ENCODE measurements at regions not wholly inside any gene's neighbourhood (a gene's known extent, or its start where the extent isn't known, plus 50 kb on each side); places are given as distances from the start of the nearest gene placed in this dataset.

- H3K4ac ChIP-seq (ENCODE audit: low read depth, low read length): no peak overlapping the region
- no peak overlapping the region for H4K91ac ChIP-seq (ENCODE audit: insufficient read length, low read depth, low read length)
- DNase-seq: peak; percentile 70
- no peak overlapping the region for H2AFZ ChIP-seq (ENCODE audit: low read length)
- no peak overlapping the region for H3K23ac ChIP-seq (ENCODE audit: insufficient read length, low read depth, low read length)
- H3K4me2 ChIP-seq (ENCODE audit: insufficient read depth, insufficient read length, low read length): no peak overlapping the region
- H4K5ac ChIP-seq (ENCODE audit: insufficient read length, low read depth, low read length): no peak overlapping the region
- Mint-ChIP-seq H3K36me3 (ENCODE audit: insufficient read depth in 1 of 3, low read depth in 3 of 3) (no peaks in the 10 kb centered on the region), H3K27ac (no peak overlapping the region), H3K4me3 (no peak overlapping the region), H3K9me3 (no peaks in the 10 kb centered on the region), H3K27me3 (ENCODE audit: low read depth) (no peaks in the 10 kb centered on the region; the same call in 1 of the 2 replicates), H3K4me1 (peaks cover 3 to 4% of the 10 kb centered on the region in 2 experiments)
- no peak overlapping the region for H2BK5ac ChIP-seq (ENCODE audit: insufficient read length, low read length)
- no peak overlapping the region for H4K8ac ChIP-seq (replicated peaks; ENCODE audit: insufficient read length, low read depth, low read length)
- no peaks in the 10 kb centered on the region for H3K9me3 ChIP-seq (ENCODE audit: control insufficient read depth, low read depth, low read length)
- no peak overlapping the region for H2AK5ac ChIP-seq (ENCODE audit: insufficient read length, low read length)
- H3K23me2 ChIP-seq (ENCODE audit: insufficient read length, low read depth, low read length, poor library complexity, severe bottlenecking): no peaks in the 10 kb centered on the region
- no peak overlapping the region for H3K18ac ChIP-seq (ENCODE audit: insufficient read length, low read depth, low read length)
- H4K20me1 ChIP-seq (ENCODE audit: control insufficient read depth, insufficient read depth, insufficient read length): no peaks in the 10 kb centered on the region
- no peaks in the 10 kb centered on the region for H3K27me3 ChIP-seq (ENCODE audit: insufficient read depth, low read length)
- no peak overlapping the region for H3K14ac ChIP-seq (ENCODE audit: insufficient read depth, low read length)
- no peaks in the 10 kb centered on the region for H3K79me1 ChIP-seq (ENCODE audit: insufficient read depth, low read depth, low read length, poor library complexity, severe bottlenecking)
- TF ChIP-seq, protein P1, sequence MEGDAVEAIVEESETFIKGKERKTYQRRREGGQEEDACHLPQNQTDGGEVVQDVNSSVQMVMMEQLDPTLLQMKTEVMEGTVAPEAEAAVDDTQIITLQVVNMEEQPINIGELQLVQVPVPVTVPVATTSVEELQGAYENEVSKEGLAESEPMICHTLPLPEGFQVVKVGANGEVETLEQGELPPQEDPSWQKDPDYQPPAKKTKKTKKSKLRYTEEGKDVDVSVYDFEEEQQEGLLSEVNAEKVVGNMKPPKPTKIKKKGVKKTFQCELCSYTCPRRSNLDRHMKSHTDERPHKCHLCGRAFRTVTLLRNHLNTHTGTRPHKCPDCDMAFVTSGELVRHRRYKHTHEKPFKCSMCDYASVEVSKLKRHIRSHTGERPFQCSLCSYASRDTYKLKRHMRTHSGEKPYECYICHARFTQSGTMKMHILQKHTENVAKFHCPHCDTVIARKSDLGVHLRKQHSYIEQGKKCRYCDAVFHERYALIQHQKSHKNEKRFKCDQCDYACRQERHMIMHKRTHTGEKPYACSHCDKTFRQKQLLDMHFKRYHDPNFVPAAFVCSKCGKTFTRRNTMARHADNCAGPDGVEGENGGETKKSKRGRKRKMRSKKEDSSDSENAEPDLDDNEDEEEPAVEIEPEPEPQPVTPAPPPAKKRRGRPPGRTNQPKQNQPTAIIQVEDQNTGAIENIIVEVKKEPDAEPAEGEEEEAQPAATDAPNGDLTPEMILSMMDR (conservative IDR thresholded peaks at IDR 0.05): peak; percentile 83
- no peaks in the 10 kb centered on the region for H3K79me2 ChIP-seq (ENCODE audit: insufficient read depth, low read length)
- WGBS (ENCODE audit: extremely low coverage, insufficient read length, low lambda C conversion rate): no CpG with 5 or more reads among the region's 3 CpGs
- H3T11ph ChIP-seq (ENCODE audit: low read length): no peak overlapping the region
- H3K9ac ChIP-seq (ENCODE audit: extremely low read depth, insufficient read length, low read length): no peak overlapping the region
- no peak overlapping the region for H2BK120ac ChIP-seq (ENCODE audit: low read depth, low read length, poor library complexity, severe bottlenecking)
- no peak overlapping the region for H3K27ac ChIP-seq (ENCODE audit: insufficient read length, low read depth, low read length)
- no peak overlapping the region for H3K56ac ChIP-seq (ENCODE audit: insufficient read length, low read depth, low read length)
- H2BK20ac ChIP-seq (ENCODE audit: low read depth, low read length, poor library complexity, severe bottlenecking): no peak overlapping the region
- no peaks in the 10 kb centered on the region for H3K4me1 ChIP-seq (ENCODE audit: insufficient read depth, low read length)
- H2BK15ac ChIP-seq (ENCODE audit: low read depth, low read length): no peak overlapping the region
- no peak overlapping the region for H2BK12ac ChIP-seq (ENCODE audit: insufficient read length, low read depth, low read length)
These were observed 608.4 kb downstream of the EPHA7 start for GRCh38 chr6:92810913-92811312.

Data from H9 (cell line).